GM12878 (cell line): ENCODE measurements at regions not wholly inside any gene's neighbourhood (a gene's known extent, or its start where the extent isn't known, plus 50 kb on each side); places are given as distances from the start of the nearest gene placed in this dataset.

Experiments used
- ATAC-seq: fragments of 200-7000 bp; cut with Tn5 transposase; 3 replicates; pipeline ENCODE4 v1.9.1; 2020; ENCODE audit warnings: mild to moderate bottlenecking, moderate library complexity
- BruUV-seq: library from RNA; stranded (reverse); fragments of 400-500 nt; replicated peaks from 2 replicates; lab custom pipeline; 2021; lab: Mats Ljungman, UMichigan
- CTCF ChIA-PET: fragments of 300-600 bp; sonication (Branson Sonifier 250); formaldehyde crosslinking; extraction: SDS; loops from one replicate; lab custom pipeline; 2021; ENCODE audit warnings: inconsistent platforms; lab: Yijun Ruan, JAX
- POLR2A ChIA-PET: fragments of 350-600 bp; formaldehyde crosslinking; extraction: SDS; loops from one replicate; lab custom pipeline; 2021; ENCODE audit warnings: inconsistent platforms; lab: Charles Lee
- RAD21 ChIA-PET: fragments of 300-600 bp; sonication (Branson Sonifier 250); formaldehyde crosslinking; loops from one replicate; lab custom pipeline; 2023; ENCODE audit warnings: antibody characterized with exemption; ENCODE audit not compliant: unreplicated experiment; lab: Charles Lee
- SMC1A ChIA-PET: fragments of 300-600 bp; sonication (Branson Sonifier 250); formaldehyde crosslinking; loops from one replicate; lab custom pipeline; 2023; ENCODE audit not compliant: unreplicated experiment, uncharacterized antibody; lab: Charles Lee
- DNase-seq: peaks from one replicate; pipeline ENCODE4 v3.0.0-alpha.2; 2011; ENCODE audit warnings: low read depth, low spot score
- FAIRE-seq: peaks from 3 replicates; lab custom pipeline; 2011; peaks lifted over from hg19 to GRCh38; lab: Jason Lieb, UNC
- H2AFZ ChIP-seq: 2 replicates; pipeline ENCODE4 v1.6.0; 2011; ENCODE audit warnings: low read depth, low read length, control low read depth; ENCODE audit not compliant: control insufficient read depth
- H3K27ac ChIP-seq: 2 replicates; pipeline ENCODE4 v1.5.1; 2011; ENCODE audit warnings: control low read depth; ENCODE audit not compliant: control insufficient read depth, insufficient read depth
- H3K27me3 ChIP-seq, 2 experiments: replicated peaks in 1 of 2; 2 replicates each; pipeline versions ENCODE4 v1.6.0 to v1.6.1; 2011; ENCODE audit warnings: low read length in 1 of 2; ENCODE audit not compliant: control insufficient read depth in 2 of 2, insufficient read depth in 2 of 2
- H3K36me3 ChIP-seq, 2 experiments: 2 replicates each; pipeline ENCODE4 v1.5.1; 2011; ENCODE audit warnings: low read length in 1 of 2; ENCODE audit not compliant: control insufficient read depth in 2 of 2, insufficient read depth in 2 of 2
- H3K4me1 ChIP-seq: 2 replicates; pipeline ENCODE4 v1.6.1; 2011; ENCODE audit warnings: mild to moderate bottlenecking, low read length, moderate library complexity, mixed read lengths; ENCODE audit not compliant: control insufficient read depth, insufficient read depth
- H3K4me2 ChIP-seq: 2 replicates; pipeline ENCODE4 v1.6.0; 2011; ENCODE audit warnings: control low read depth; ENCODE audit not compliant: control insufficient read depth, insufficient read depth
- H3K4me3 ChIP-seq: fragments of 200-600 bp; sonication (generic); 2 replicates; pipeline ENCODE4 v1.5.1; 2016
- H3K79me2 ChIP-seq: 2 replicates; pipeline ENCODE4 v1.6.0; 2011; ENCODE audit warnings: low read length; ENCODE audit not compliant: control insufficient read depth, insufficient read depth
- H3K9ac ChIP-seq: 2 replicates; pipeline ENCODE4 v1.8.0; 2011; ENCODE audit warnings: low read length, control low read depth, mixed read lengths; ENCODE audit not compliant: control insufficient read depth, insufficient read depth
- H3K9me3 ChIP-seq: replicated peaks from 3 replicates; pipeline ENCODE4 v1.5.1; 2011; ENCODE audit warnings: mild to moderate bottlenecking, low read length; ENCODE audit not compliant: control insufficient read depth, insufficient read depth
- H4K20me1 ChIP-seq: 2 replicates; pipeline ENCODE4 v1.6.0; 2011; ENCODE audit not compliant: control insufficient read depth, insufficient read depth
- CREM ChIP-seq: IDR thresholded peaks from 2 replicates; pipeline ENCODE4 v1.6.1; 2014; ENCODE audit warnings: antibody characterized with exemption, low read depth
- EP300 ChIP-seq, 2 experiments: fragments of 150-350 bp in 1 of 2; IDR thresholded peaks; 2 replicates each; pipeline ENCODE4 v1.6.1; 2011 to 2012; ENCODE audit warnings: low read depth in 2 of 2, low read length in 2 of 2, borderline replicate concordance in 1 of 2, improper control_type of control experiment in 1 of 2, inconsistent platforms in 1 of 2; ENCODE audit not compliant: control insufficient read depth in 1 of 2
- FOS ChIP-seq: IDR thresholded peaks from 3 replicates; pipeline ENCODE4 v1.6.1; 2011; ENCODE audit warnings: borderline replicate concordance; ENCODE audit not compliant: insufficient read length; ENCODE audit errors: extremely low read depth
- HDAC6 ChIP-seq: fragments of 200-600 bp; sonication (generic); IDR thresholded peaks from one replicate; pipeline ENCODE4 v1.8.0; 2017; ENCODE audit warnings: antibody characterized with exemption; ENCODE audit not compliant: unreplicated experiment
- KDM1A ChIP-seq: fragments of 200-600 bp; sonication (generic); IDR thresholded peaks from 2 replicates; pipeline ENCODE4 v1.6.1; 2016; ENCODE audit warnings: borderline replicate concordance
- MEF2B ChIP-seq: fragments of 450-650 bp; IDR thresholded peaks from 2 replicates; pipeline ENCODE4 v1.6.1; 2018; ENCODE audit warnings: mild to moderate bottlenecking, moderate library complexity; ENCODE audit not compliant: partially characterized antibody, poor library complexity, severe bottlenecking
- RCOR1 ChIP-seq: conservative IDR thresholded peaks from 2 replicates; pipeline ENCODE4 v1.6.1; 2012; ENCODE audit warnings: low read depth, low read length, improper control_type of control experiment
- SMAD5 ChIP-seq: IDR thresholded peaks from 2 replicates; pipeline ENCODE4 v1.6.1; 2016; ENCODE audit warnings: antibody characterized with exemption, low read depth
- SREBF2 ChIP-seq: IDR thresholded peaks from 2 replicates; pipeline ENCODE4 v1.6.1; 2012; ENCODE audit warnings: mild to moderate bottlenecking, low read length
- TCF7 ChIP-seq: IDR thresholded peaks from 2 replicates; pipeline ENCODE4 v1.6.1; 2014; ENCODE audit warnings: antibody characterized with exemption, borderline replicate concordance
- ZBED1 ChIP-seq: IDR thresholded peaks from 2 replicates; pipeline ENCODE4 v1.6.1; 2016; ENCODE audit warnings: borderline replicate concordance
- ZBTB11 ChIP-seq: fragments of 450-650 bp; formaldehyde crosslinking; IDR thresholded peaks from 2 replicates; pipeline ENCODE4 v1.5.0; 2022; ENCODE audit warnings: mild to moderate bottlenecking, missing genetic modification characterization
- WGBS: methylation state at CpG from one replicate; pipeline ENCODE4 v1.1.6; 2016; ENCODE audit warnings: low lambda C conversion rate; ENCODE audit not compliant: insufficient replicate concordance, insufficient coverage; ENCODE audit errors: missing lambda C conversion rate; 5-methylcytosine and 5-hydroxymethylcytosine counted together
- in situ Hi-C: fragments of 300-500 bp; cut with MboI; formaldehyde crosslinking; loops from 9 replicates; pipeline ENCODE4 v1.14.3; 2018; ENCODE audit warnings: mixed read lengths
- intact Hi-C: fragments of 100-400 bp; cut with micrococcal nuclease; formaldehyde crosslinking; loops from one replicate; pipeline ENCODE4 v1.14.2; 2022; ENCODE audit not compliant: unreplicated experiment
- TF ChIP-seq, protein P1 (sequence below): IDR thresholded peaks from 2 replicates; pipeline ENCODE4 v1.6.1; 2011; ENCODE audit warnings: low read depth, low read length, improper control_type of control experiment, borderline replicate concordance
- TF ChIP-seq, protein P2 (sequence below): IDR thresholded peaks from 2 replicates; pipeline ENCODE4 v1.6.1; 2012; ENCODE audit warnings: low read length, inconsistent platforms

- H3K36me3 ChIP-seq = no peaks in the 10 kb centered on the region
- TF ChIP-seq HDAC6 = no peak
- TF ChIP-seq KDM1A = no peak
- TF ChIP-seq SMAD5 = no peak
- TF ChIP-seq EP300 (IDR thresholded peaks at IDR 0.05; ENCODE audit: borderline replicate concordance in 1 of 2, control insufficient read depth in 1 of 2, low read depth in 2 of 2, low read length in 2 of 2) = no peak
- ChIA-PET SMC1A (no interaction called here), POLR2A (no interaction called here), RAD21 (no interaction called here), CTCF (no interaction called here)
- DNase-seq (no peak), FAIRE-seq (no peak), ATAC-seq (no peak)
- no peaks in the 10 kb centered on the region for H3K4me1 ChIP-seq
- no TSS peak for BruUV-seq
- in situ Hi-C loops (no loop called here), intact Hi-C loops (no loop called here)
- no peak overlapping the region for H2AFZ ChIP-seq
- no peaks in the 10 kb centered on the region for H3K9me3 ChIP-seq
- no peak overlapping the region for H3K9ac ChIP-seq
- H3K79me2 ChIP-seq = no peaks in the 10 kb centered on the region
- H3K4me3 ChIP-seq = no peak overlapping the region
- H3K27me3 ChIP-seq = peaks cover 0 to 2% of the 10 kb centered on the region in 2 experiments; a peak in 3 of 4 replicates
- H3K4me2 ChIP-seq = no peak overlapping the region
- WGBS = 24% methylated on average over 4 of the region's 4 CpGs
- H4K20me1 ChIP-seq = no peaks in the 10 kb centered on the region
- no peak overlapping the region for H3K27ac ChIP-seq
Observed at GRCh38 chr5:155103146-155103545, 89.6 kb downstream of the KIF4B start.

- 18% methylated on average over 2 of the region's 2 CpGs for WGBS
- H2AFZ ChIP-seq = no peak overlapping the region
- TF ChIP-seq MEF2B (no peak), SREBF2 (no peak), RCOR1 (no peak), ZBED1 (no peak), CREM (no peak), TCF7 (no peak), ZBTB11 (no peak), FOS (no peak)
- TF ChIP-seq, protein P1, sequence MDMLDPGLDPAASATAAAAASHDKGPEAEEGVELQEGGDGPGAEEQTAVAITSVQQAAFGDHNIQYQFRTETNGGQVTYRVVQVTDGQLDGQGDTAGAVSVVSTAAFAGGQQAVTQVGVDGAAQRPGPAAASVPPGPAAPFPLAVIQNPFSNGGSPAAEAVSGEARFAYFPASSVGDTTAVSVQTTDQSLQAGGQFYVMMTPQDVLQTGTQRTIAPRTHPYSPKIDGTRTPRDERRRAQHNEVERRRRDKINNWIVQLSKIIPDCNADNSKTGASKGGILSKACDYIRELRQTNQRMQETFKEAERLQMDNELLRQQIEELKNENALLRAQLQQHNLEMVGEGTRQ = no peak
- TF ChIP-seq, protein P2, sequence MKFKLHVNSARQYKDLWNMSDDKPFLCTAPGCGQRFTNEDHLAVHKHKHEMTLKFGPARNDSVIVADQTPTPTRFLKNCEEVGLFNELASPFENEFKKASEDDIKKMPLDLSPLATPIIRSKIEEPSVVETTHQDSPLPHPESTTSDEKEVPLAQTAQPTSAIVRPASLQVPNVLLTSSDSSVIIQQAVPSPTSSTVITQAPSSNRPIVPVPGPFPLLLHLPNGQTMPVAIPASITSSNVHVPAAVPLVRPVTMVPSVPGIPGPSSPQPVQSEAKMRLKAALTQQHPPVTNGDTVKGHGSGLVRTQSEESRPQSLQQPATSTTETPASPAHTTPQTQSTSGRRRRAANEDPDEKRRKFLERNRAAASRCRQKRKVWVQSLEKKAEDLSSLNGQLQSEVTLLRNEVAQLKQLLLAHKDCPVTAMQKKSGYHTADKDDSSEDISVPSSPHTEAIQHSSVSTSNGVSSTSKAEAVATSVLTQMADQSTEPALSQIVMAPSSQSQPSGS = no peak
Observed at GRCh38 chr5:155104441-155104840, 90.9 kb downstream of the KIF4B start.

More at GRCh38 chr5:155104441-155104840, 90.9 kb downstream of the KIF4B start:
- no TSS peak for BruUV-seq
- ATAC-seq = no peak
- ChIA-PET CTCF (no interaction called here), RAD21 (no interaction called here), POLR2A (no interaction called here), SMC1A (no interaction called here)
- Histone ChIP-seq H3K4me2 (no peak overlapping the region), H3K9ac (no peak overlapping the region), H3K36me3 (no peaks in the 10 kb centered on the region), H3K79me2 (no peaks in the 10 kb centered on the region), H3K4me1 (no peaks in the 10 kb centered on the region), H3K27me3 (peaks cover 1 to 2% of the 10 kb centered on the region in 2 experiments; a peak in 3 of 4 replicates), H4K20me1 (no peaks in the 10 kb centered on the region), H3K9me3 (no peaks in the 10 kb centered on the region), H3K4me3 (no peak overlapping the region), H3K27ac (no peak overlapping the region)
- in situ Hi-C loops (no loop called here), intact Hi-C loops (no loop called here)
- no peak for DNase-seq
- no peak for FAIRE-seq
